Heart left ventricle (tissue), 13 donors: ENCODE measurements at regions not wholly inside any gene's neighbourhood (a gene's known extent, or its start where the extent isn't known, plus 50 kb on each side); places are given as distances from the start of the nearest gene placed in this dataset.

ENCODE experiments used
- POLR2A ChIP-seq, 2 donors: fragments of 450-650 bp; IDR thresholded peaks; one replicate each; pipeline ENCODE4 v1.6.1; 2017; ENCODE audit warnings: antibody characterized with exemption in 2 of 2, mild to moderate bottlenecking in 2 of 2, moderate library complexity in 2 of 2
- TF ChIP-seq, protein P1 (sequence below), 12 donors: fragments of 200-600 bp; sonication (generic) in 4 of 12; IDR thresholded peaks; one replicate each; pipeline versions ENCODE4 v1.5.0 to v1.8.0; 2018 to 2022; ENCODE audit warnings: antibody characterized with exemption in 12 of 12, mild to moderate bottlenecking in 5 of 12
- donor health status: ischemic (EF 13 %, LVEDD 7.1; RV severe dilation, severe dysfunction).
- donor health status: DM: no; HTN: yes; CAD: no.
- donor health status: DM: no; HTN: no; CAD: no.
- donor health status: ischemic (EF 25% LVEDD 6.9; RV normal size, moderate dysfunction).
- donor health status: ischemic (EF 25% LVEDD 5.7; RV mildly dilated, moderate dysfunction).
- donor health status: ischemic (EF 35%, LVEDD 5.7; RV mildly dilated, moderate dysfunction).
- donor health status: nonischemic (EF 11% LVEDD 7.7; RV severe dilation, severe dysfunction).
- donor health status: DM: yes; HTN: yes; CAD: no.
- donor health status: PGD.
- donor health status: ischemic (EF 29% LVEDD 5.4; RV normal size, mild dysfunction).
- donor health status: nonischemic (EF 23%, LVEDD 6.1; RV moderate dilation, normal function).

DNA sequence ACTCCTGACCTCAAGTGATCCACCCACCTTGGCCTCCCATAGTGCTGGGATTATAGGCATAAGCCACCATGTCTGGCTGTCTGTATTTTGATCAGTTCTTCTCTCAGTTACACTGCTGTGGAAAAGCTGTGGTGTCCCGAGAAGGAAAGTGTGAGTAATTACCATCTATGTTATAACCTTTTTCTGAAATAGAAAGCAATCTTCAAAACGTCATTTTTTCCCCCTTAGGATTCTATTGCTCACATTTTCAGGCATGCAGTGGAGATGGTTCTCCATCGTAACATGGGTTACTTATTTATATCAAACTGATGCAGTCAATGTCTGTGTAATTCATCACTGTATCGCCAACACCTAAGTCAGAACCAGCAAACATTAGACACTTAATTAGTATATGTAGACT, 103.5 kb upstream of the FAM3C start:
- TF ChIP-seq, protein P1, sequence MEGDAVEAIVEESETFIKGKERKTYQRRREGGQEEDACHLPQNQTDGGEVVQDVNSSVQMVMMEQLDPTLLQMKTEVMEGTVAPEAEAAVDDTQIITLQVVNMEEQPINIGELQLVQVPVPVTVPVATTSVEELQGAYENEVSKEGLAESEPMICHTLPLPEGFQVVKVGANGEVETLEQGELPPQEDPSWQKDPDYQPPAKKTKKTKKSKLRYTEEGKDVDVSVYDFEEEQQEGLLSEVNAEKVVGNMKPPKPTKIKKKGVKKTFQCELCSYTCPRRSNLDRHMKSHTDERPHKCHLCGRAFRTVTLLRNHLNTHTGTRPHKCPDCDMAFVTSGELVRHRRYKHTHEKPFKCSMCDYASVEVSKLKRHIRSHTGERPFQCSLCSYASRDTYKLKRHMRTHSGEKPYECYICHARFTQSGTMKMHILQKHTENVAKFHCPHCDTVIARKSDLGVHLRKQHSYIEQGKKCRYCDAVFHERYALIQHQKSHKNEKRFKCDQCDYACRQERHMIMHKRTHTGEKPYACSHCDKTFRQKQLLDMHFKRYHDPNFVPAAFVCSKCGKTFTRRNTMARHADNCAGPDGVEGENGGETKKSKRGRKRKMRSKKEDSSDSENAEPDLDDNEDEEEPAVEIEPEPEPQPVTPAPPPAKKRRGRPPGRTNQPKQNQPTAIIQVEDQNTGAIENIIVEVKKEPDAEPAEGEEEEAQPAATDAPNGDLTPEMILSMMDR (IDR thresholded peaks at IDR 0.05): no peak
- TF ChIP-seq POLR2A (IDR thresholded peaks at IDR 0.05): no peak
